HL-60 (cell line): ENCODE measurements at regions not wholly inside any gene's neighbourhood (a gene's known extent, or its start where the extent isn't known, plus 50 kb on each side); places are given as distances from the start of the nearest gene placed in this dataset.
"Not testable (repeated sequence)": the region's sequence is repeated elsewhere in the genome, so short reads cannot be mapped to it uniquely, and the experiment has no call there.

ENCODE experiments used
- DNase-seq, 2 experiments: peaks; one replicate each; pipeline ENCODE4 v3.0.0-alpha.2; 2010 to 2020; ENCODE audit warnings: low read depth in 1 of 2, low spot score in 1 of 2
- H3K27ac ChIP-seq: fragments of 250-450 bp; sonication (Bioruptor Pico); replicated peaks from 2 replicates; pipeline ENCODE4 v1.5.1; 2020; ENCODE audit warnings: mild to moderate bottlenecking, moderate library complexity
- H3K27me3 ChIP-seq: fragments of 250-450 bp; sonication (Bioruptor Pico); 2 replicates; pipeline ENCODE4 v1.5.1; 2021; ENCODE audit warnings: mild to moderate bottlenecking, moderate library complexity; ENCODE audit not compliant: insufficient read depth, poor library complexity, severe bottlenecking
- H3K4me3 ChIP-seq: replicated peaks from 2 replicates; pipeline ENCODE4 v1.5.1; 2011; ENCODE audit warnings: mild to moderate bottlenecking, control low read depth, low read length; ENCODE audit not compliant: insufficient read depth
- GABPA ChIP-seq: IDR thresholded peaks from 2 replicates; pipeline ENCODE4 v1.6.1; 2012; ENCODE audit warnings: low read depth
- POLR2AphosphoS5 ChIP-seq: IDR thresholded peaks from 2 replicates; pipeline ENCODE4 v1.6.1; 2012; ENCODE audit warnings: low read depth
- REST ChIP-seq: IDR thresholded peaks from 2 replicates; pipeline ENCODE4 v1.6.1; 2012; ENCODE audit warnings: low read depth; ENCODE audit not compliant: insufficient replicate concordance
- SPI1 ChIP-seq: IDR thresholded peaks from 2 replicates; pipeline ENCODE4 v1.6.1; 2012; ENCODE audit warnings: low read depth, mild to moderate bottlenecking, borderline replicate concordance
- TF ChIP-seq, protein P1 (sequence below): IDR thresholded peaks from one replicate; pipeline ENCODE4 v1.5.1; 2011; ENCODE audit warnings: low read length, control low read depth, inconsistent platforms; ENCODE audit not compliant: insufficient read depth

DNA sequence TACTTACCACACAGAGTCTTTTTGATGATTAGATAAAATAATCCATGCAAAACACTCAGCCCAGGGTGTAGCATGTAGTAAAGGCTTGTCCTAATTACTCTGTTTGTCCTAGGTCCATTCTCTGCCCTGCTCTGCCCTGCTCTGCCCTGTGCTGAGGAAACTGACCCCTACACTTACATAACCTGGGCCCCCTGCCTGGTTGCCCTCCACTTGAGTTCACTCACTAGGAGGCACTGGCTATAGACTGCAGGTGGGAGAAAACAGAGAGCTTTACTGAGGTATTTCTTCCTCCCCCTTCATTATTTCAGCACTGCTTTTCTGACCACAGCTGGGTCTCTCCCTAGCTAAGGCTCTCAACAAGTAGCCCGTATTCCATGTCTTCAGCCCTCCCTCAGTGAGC is 70.9 kb upstream of the TBX18 start:
- Histone ChIP-seq H3K4me3 (no peak overlapping the region), H3K27me3 (peaks cover 2% of the 10 kb centered on the region), H3K27ac (no peak overlapping the region)
- no peak for TF ChIP-seq GABPA
- TF ChIP-seq SPI1 = no peak
- TF ChIP-seq REST = no peak
- TF ChIP-seq POLR2AphosphoS5 = no peak
- TF ChIP-seq, protein P1, sequence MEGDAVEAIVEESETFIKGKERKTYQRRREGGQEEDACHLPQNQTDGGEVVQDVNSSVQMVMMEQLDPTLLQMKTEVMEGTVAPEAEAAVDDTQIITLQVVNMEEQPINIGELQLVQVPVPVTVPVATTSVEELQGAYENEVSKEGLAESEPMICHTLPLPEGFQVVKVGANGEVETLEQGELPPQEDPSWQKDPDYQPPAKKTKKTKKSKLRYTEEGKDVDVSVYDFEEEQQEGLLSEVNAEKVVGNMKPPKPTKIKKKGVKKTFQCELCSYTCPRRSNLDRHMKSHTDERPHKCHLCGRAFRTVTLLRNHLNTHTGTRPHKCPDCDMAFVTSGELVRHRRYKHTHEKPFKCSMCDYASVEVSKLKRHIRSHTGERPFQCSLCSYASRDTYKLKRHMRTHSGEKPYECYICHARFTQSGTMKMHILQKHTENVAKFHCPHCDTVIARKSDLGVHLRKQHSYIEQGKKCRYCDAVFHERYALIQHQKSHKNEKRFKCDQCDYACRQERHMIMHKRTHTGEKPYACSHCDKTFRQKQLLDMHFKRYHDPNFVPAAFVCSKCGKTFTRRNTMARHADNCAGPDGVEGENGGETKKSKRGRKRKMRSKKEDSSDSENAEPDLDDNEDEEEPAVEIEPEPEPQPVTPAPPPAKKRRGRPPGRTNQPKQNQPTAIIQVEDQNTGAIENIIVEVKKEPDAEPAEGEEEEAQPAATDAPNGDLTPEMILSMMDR = no peak
- DNase-seq = no peak

DNA sequence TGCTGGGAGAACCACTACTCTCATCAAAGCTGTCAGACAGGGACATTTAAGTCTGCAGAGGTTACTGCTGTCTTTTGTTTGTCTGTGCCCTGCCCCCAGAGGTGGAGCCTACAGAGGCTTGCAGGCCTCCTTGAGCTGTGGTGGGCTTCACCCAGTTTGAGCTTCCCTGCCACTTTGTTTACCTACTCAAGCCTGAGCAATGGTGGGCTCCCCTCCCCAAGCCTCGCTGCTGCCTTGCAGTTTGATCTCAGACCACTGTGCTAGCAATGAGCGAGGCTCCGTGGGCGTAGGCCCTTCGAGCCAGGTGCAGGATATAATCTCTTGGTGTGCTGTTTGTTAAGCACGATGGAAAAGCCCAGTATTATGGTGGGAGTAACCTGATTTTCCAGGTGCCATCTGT is 67.5 kb upstream of the TBX18 start:
- H3K27me3 ChIP-seq, H3K27ac ChIP-seq, H3K4me3 ChIP-seq, DNase-seq: not testable (repeated sequence)

DNA sequence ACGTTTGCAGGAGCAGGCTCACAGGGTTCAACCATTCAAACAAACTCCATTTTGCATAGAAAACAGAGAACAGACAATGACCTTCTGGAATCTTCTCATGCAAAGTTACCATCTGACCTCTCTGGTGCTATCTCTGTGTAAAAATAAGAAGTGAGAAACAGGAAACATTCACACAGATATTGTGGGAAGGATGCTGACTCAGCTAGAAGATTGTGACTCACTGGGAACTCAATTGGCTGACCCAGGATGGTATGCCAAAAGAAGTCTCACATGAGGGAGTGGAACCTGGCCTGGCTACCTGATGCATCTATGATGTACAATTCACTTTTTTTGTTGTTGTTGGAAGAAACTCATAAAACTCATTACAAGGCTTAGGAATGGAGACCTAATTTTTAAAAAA is 61.1 kb upstream of the TBX18 start:
- Histone ChIP-seq H3K27ac (no peak overlapping the region), H3K27me3 (no peaks in the 10 kb centered on the region), H3K4me3 (no peak overlapping the region)
- no peak for DNase-seq
- TF ChIP-seq POLR2AphosphoS5 (no peak), GABPA (no peak)
- TF ChIP-seq, protein P1 = no peak

DNA sequence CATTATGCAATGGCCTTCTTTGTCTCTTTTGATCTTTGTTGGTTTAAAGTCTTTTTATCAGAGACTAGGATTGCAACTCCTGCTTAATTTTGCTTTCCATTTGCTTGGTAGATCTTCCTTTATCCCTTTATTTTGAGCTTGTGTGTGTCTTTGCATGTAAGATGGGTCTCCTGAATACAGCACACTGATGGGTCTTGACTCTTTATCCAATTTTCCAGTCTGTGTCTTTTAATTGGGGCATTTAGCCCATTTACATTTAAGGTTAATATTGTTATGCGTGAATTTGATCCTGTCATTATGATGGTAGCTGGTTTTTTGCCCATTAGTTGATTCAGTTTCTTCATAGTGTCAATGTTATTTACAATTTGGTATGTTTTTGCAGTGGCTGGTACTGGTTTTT is 56.9 kb upstream of the TBX18 start:
- not testable (repeated sequence) for H3K27me3 ChIP-seq, DNase-seq, H3K27ac ChIP-seq, H3K4me3 ChIP-seq

DNA sequence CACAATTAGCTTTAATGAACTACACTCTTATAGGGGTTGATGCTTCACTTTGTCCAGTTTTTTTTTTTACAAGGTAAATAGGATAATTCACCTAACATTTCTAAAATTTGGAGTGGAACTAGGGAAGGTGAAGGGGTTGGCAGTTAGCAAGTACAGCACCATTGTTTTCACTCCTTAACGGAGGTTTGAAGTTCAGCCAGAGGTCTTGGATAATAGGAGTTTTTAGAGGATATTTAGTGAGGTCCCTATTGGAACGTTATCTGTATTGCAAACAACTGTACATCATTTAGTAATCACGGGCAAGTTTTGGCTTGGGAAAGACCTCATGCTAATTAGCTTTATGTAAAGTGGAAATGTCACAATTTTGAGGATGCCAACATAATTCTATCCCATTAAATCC is 52.3 kb upstream of the TBX18 start:
- Histone ChIP-seq H3K4me3 (no peak overlapping the region), H3K27me3 (no peaks in the 10 kb centered on the region), H3K27ac (no peak overlapping the region)
- TF ChIP-seq POLR2AphosphoS5 (no peak), SPI1 (no peak), GABPA (no peak), REST (no peak)
- TF ChIP-seq, protein P1 = no peak
- DNase-seq = no peak
